ENCODE measurements at regions not wholly inside any gene's neighbourhood (a gene's known extent, or its start where the extent isn't known, plus 50 kb on each side); places are given as distances from the start of the nearest gene placed in this dataset.

GRCh38 chr5:88957013-88957412 is 74.0 kb upstream of the MEF2C start:
- TF ChIP-seq, protein P1, sequence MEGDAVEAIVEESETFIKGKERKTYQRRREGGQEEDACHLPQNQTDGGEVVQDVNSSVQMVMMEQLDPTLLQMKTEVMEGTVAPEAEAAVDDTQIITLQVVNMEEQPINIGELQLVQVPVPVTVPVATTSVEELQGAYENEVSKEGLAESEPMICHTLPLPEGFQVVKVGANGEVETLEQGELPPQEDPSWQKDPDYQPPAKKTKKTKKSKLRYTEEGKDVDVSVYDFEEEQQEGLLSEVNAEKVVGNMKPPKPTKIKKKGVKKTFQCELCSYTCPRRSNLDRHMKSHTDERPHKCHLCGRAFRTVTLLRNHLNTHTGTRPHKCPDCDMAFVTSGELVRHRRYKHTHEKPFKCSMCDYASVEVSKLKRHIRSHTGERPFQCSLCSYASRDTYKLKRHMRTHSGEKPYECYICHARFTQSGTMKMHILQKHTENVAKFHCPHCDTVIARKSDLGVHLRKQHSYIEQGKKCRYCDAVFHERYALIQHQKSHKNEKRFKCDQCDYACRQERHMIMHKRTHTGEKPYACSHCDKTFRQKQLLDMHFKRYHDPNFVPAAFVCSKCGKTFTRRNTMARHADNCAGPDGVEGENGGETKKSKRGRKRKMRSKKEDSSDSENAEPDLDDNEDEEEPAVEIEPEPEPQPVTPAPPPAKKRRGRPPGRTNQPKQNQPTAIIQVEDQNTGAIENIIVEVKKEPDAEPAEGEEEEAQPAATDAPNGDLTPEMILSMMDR (IDR thresholded peaks at IDR 0.05), result no peak
- TF ChIP-seq POLR2A (IDR thresholded peaks at IDR 0.05), result no peak
